H1 (cell line): ENCODE measurements at regions not wholly inside any gene's neighbourhood (a gene's known extent, or its start where the extent isn't known, plus 50 kb on each side); places are given as distances from the start of the nearest gene placed in this dataset.

Experiments
- KDM4A ChIP-seq: IDR thresholded peaks from one replicate; pipeline ENCODE4 v1.7.1; 2012; ENCODE audit warnings: low read depth, mild to moderate bottlenecking, moderate library complexity, low read length, inconsistent platforms; ENCODE audit not compliant: severe bottlenecking

DNA sequence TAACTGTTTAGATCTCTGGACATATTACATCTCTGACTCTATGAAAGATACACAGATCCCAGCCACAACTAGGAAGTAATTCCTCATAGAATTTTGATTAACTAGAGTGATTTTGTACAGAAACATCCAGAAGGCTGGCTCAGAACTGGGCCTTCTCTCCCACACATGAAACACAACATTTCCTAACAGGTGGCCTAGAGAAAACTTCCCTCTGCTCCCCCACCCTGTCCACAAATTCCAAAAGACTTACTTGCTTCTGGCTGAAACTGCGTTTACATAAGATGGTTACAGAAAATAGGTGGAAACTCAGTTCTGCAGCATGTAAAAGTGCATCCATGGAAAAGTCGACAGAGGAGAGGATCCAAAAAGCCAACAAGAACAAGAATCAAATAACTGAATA lies 132.9 kb downstream of the FZD1 start (continued):
- TF ChIP-seq KDM4A, result no peak
